IMR-90 (cell line): ENCODE measurements at regions not wholly inside any gene's neighbourhood (a gene's known extent, or its start where the extent isn't known, plus 50 kb on each side); places are given as distances from the start of the nearest gene placed in this dataset.

Experiments
- ATAC-seq: fragments of 200-7000 bp; cut with Tn5 transposase; 2 replicates; pipeline ENCODE4 v1.9.1; 2020; ENCODE audit warnings: low read depth, mild to moderate bottlenecking, moderate library complexity
- BruUV-seq: library from RNA; stranded (reverse); fragments of 400-500 nt; replicated peaks from 2 replicates; lab custom pipeline; 2021; lab: Mats Ljungman, UMichigan
- CTCF ChIA-PET: fragments of 300-600 bp; formaldehyde crosslinking; extraction: SDS; loops from one replicate; lab custom pipeline; 2021; ENCODE audit warnings: antibody characterized with exemption; lab: Yijun Ruan, JAX
- POLR2A ChIA-PET: fragments of 300-600 bp; sonication (Branson Sonifier 250); formaldehyde crosslinking; loops from one replicate; lab custom pipeline; 2022; ENCODE audit warnings: antibody characterized with exemption; ENCODE audit not compliant: unreplicated experiment; lab: Charles Lee
- DNase-seq: peaks from one replicate; pipeline ENCODE4 v3.0.0; 2013
- H2AFZ ChIP-seq: replicated peaks from 2 replicates; pipeline ENCODE3; 2013; ENCODE audit warnings: low read length, mild to moderate bottlenecking; ENCODE audit not compliant: poor library complexity
- H2AK5ac ChIP-seq: 2 replicates; pipeline ENCODE4 v1.6.1; 2013; ENCODE audit warnings: low read depth, low read length, inconsistent platforms
- H2AK9ac ChIP-seq: replicated peaks from 2 replicates; pipeline ENCODE3; 2013; ENCODE audit warnings: mild to moderate bottlenecking, low read depth, low read length, moderate library complexity; ENCODE audit not compliant: poor library complexity
- H2BK120ac ChIP-seq: 2 replicates; pipeline ENCODE4 v1.6.1; 2013; ENCODE audit warnings: low read depth, low read length, inconsistent platforms
- H2BK15ac ChIP-seq: 3 replicates; pipeline ENCODE4 v1.6.1; 2013; ENCODE audit warnings: low read depth, low read length, inconsistent platforms
- H2BK20ac ChIP-seq: 2 replicates; pipeline ENCODE4 v1.6.1; 2013; ENCODE audit warnings: low read depth, mild to moderate bottlenecking, inconsistent platforms, low read length, moderate library complexity
- H2BK5ac ChIP-seq: 2 replicates; pipeline ENCODE4 v1.6.1; 2013; ENCODE audit warnings: mild to moderate bottlenecking, low read depth, low read length, inconsistent platforms; ENCODE audit not compliant: poor library complexity, severe bottlenecking
- H3K14ac ChIP-seq: replicated peaks from 2 replicates; pipeline ENCODE4 v1.6.1; 2013; ENCODE audit warnings: low read depth, low read length, inconsistent platforms
- H3K18ac ChIP-seq: 2 replicates; pipeline ENCODE4 v1.6.1; 2013; ENCODE audit warnings: low read depth, low read length, control low read depth
- H3K23ac ChIP-seq: 2 replicates; pipeline ENCODE4 v1.6.1; 2013; ENCODE audit warnings: low read depth, low read length, inconsistent platforms
- H3K27ac ChIP-seq: 2 replicates; pipeline ENCODE4 v1.5.1; 2013; ENCODE audit warnings: mild to moderate bottlenecking, control low read depth, low read length; ENCODE audit not compliant: insufficient read depth
- H3K27me3 ChIP-seq: 2 replicates; pipeline ENCODE4 v1.6.1; 2013; ENCODE audit warnings: low read length; ENCODE audit not compliant: control insufficient read depth, insufficient read depth
- H3K36me3 ChIP-seq: 2 replicates; pipeline ENCODE4 v1.6.1; 2013; ENCODE audit warnings: low read length, mixed read lengths; ENCODE audit not compliant: control insufficient read depth, insufficient read depth
- H3K4ac ChIP-seq: 2 replicates; pipeline ENCODE4 v1.6.1; 2013; ENCODE audit warnings: low read depth, low read length, inconsistent platforms
- H3K4me1 ChIP-seq: 2 replicates; pipeline ENCODE4 v1.6.1; 2013; ENCODE audit warnings: low read length, mixed read lengths; ENCODE audit not compliant: control insufficient read depth, insufficient read depth
- H3K4me2 ChIP-seq: 2 replicates; pipeline ENCODE4 v1.6.1; 2013; ENCODE audit warnings: low read depth, mild to moderate bottlenecking, control low read depth, low read length, moderate library complexity
- H3K4me3 ChIP-seq: 2 replicates; pipeline ENCODE4 v1.5.1; 2013; ENCODE audit warnings: low read depth, mild to moderate bottlenecking, control low read depth, low read length, moderate library complexity; ENCODE audit not compliant: insufficient read depth
- H3K56ac ChIP-seq: 2 replicates; pipeline ENCODE4 v1.6.1; 2013; ENCODE audit warnings: low read length, inconsistent platforms; ENCODE audit not compliant: insufficient read depth; ENCODE audit errors: extremely low read depth
- H3K79me1 ChIP-seq, 2 experiments: 2 replicates each; pipeline ENCODE4 v1.6.1; 2013; ENCODE audit warnings: low read length in 2 of 2, inconsistent platforms in 1 of 2, low read depth in 1 of 2
- H3K9ac ChIP-seq: 2 replicates; pipeline ENCODE4 v1.6.1; 2013; ENCODE audit warnings: low read depth, low read length, control low read depth
- H3K9me1 ChIP-seq: 2 replicates; pipeline ENCODE4 v1.6.1; 2013; ENCODE audit warnings: low read length, inconsistent platforms; ENCODE audit not compliant: insufficient read depth
- H3K9me3 ChIP-seq: 2 replicates; pipeline ENCODE4 v1.6.1; 2013; ENCODE audit warnings: low read length; ENCODE audit not compliant: control insufficient read depth, insufficient read depth
- H4K20me1 ChIP-seq: 2 replicates; pipeline ENCODE4 v1.6.1; 2013; ENCODE audit warnings: low read length, inconsistent platforms; ENCODE audit not compliant: insufficient read depth
- H4K5ac ChIP-seq: 2 replicates; pipeline ENCODE4 v1.6.1; 2013; ENCODE audit warnings: mild to moderate bottlenecking, low read depth, low read length, control low read depth
- H4K8ac ChIP-seq, 2 experiments: 2 replicates each; pipeline ENCODE4 v1.6.1; 2013; ENCODE audit warnings: low read depth in 2 of 2, low read length in 2 of 2, control low read depth in 1 of 2, inconsistent platforms in 1 of 2
- H4K91ac ChIP-seq: 2 replicates; pipeline ENCODE4 v1.6.1; 2013; ENCODE audit warnings: low read depth, low read length, inconsistent platforms; ENCODE audit not compliant: insufficient read depth
- BHLHE40 ChIP-seq: fragments of 150-350 bp; IDR thresholded peaks from 2 replicates; pipeline ENCODE4 v1.6.1; 2016; ENCODE audit warnings: mild to moderate bottlenecking, low read depth, low read length
- CEBPB ChIP-seq: IDR thresholded peaks from 2 replicates; pipeline ENCODE4 v1.6.1; 2012; ENCODE audit warnings: low read depth, low read length, improper control_type of control experiment
- CHD1 ChIP-seq: IDR thresholded peaks from 2 replicates; pipeline ENCODE4 v1.6.1; 2012; ENCODE audit warnings: low read depth, low read length, improper control_type of control experiment
- FOS ChIP-seq: fragments of 150-350 bp; IDR thresholded peaks from 2 replicates; pipeline ENCODE4 v1.6.1; 2016; ENCODE audit warnings: low read depth, low read length
- MAFK ChIP-seq: IDR thresholded peaks from 2 replicates; pipeline ENCODE4 v1.6.1; 2012; ENCODE audit warnings: low read depth, low read length, improper control_type of control experiment
- MAZ ChIP-seq: IDR thresholded peaks from 2 replicates; pipeline ENCODE4 v1.6.1; 2012; ENCODE audit warnings: low read depth, mild to moderate bottlenecking, low read length, improper control_type of control experiment, moderate library complexity, borderline replicate concordance
- MXI1 ChIP-seq: IDR thresholded peaks from 2 replicates; pipeline ENCODE4 v1.6.1; 2012; ENCODE audit warnings: low read depth, mild to moderate bottlenecking, low read length, moderate library complexity, borderline replicate concordance
- NFE2L2 ChIP-seq: fragments of 150-350 bp; IDR thresholded peaks from 2 replicates; pipeline ENCODE4 v1.6.1; 2016; ENCODE audit warnings: low read depth, mild to moderate bottlenecking, low read length
- POLR2A ChIP-seq: IDR thresholded peaks from 2 replicates; pipeline ENCODE4 v1.6.1; 2012; ENCODE audit warnings: mild to moderate bottlenecking, low read depth, low read length
- RAD21 ChIP-seq: IDR thresholded peaks from 2 replicates; pipeline ENCODE4 v1.6.1; 2012; ENCODE audit warnings: low read length, improper control_type of control experiment
- RCOR1 ChIP-seq: IDR thresholded peaks from 2 replicates; pipeline ENCODE4 v1.6.1; 2012; ENCODE audit warnings: mild to moderate bottlenecking, low read length, improper control_type of control experiment; ENCODE audit not compliant: insufficient replicate concordance
- RFX5 ChIP-seq: IDR thresholded peaks from 2 replicates; pipeline ENCODE4 v1.8.0; 2012; ENCODE audit warnings: low read depth, mild to moderate bottlenecking, low read length, moderate library complexity
- SMC3 ChIP-seq: fragments of 150-350 bp; IDR thresholded peaks from 2 replicates; pipeline ENCODE4 v1.6.1; 2016; ENCODE audit warnings: low read depth, mild to moderate bottlenecking, antibody characterized with exemption, low read length, moderate library complexity
- dilution Hi-C: fragments of 300-500 bp; cut with HindIII; formaldehyde crosslinking; loops from one replicate; pipeline ENCODE4 v1.14.3; 2018; ENCODE audit warnings: low sequenced_read_pairs; ENCODE audit not compliant: unreplicated experiment
- in situ Hi-C: fragments of 300-500 bp; cut with MboI; formaldehyde crosslinking; loops from 3 replicates; pipeline ENCODE4 v1.14.3; 2019; ENCODE audit warnings: low sequenced_read_pairs, inconsistent platforms, mixed read lengths
- intact Hi-C: fragments of 100-400 bp; cut with micrococcal nuclease; formaldehyde crosslinking; loops from 2 replicates; pipeline ENCODE4 v1.10.0; 2022
- TF ChIP-seq, protein P1 (sequence below): fragments of 150-350 bp; IDR thresholded peaks from 2 replicates; pipeline ENCODE4 v1.6.1; 2016; ENCODE audit warnings: low read depth, mild to moderate bottlenecking, low read length, moderate library complexity, borderline replicate concordance
- TF ChIP-seq, protein P2 (sequence below): conservative IDR thresholded peaks from 2 replicates; pipeline ENCODE4 v1.5.1; 2012; ENCODE audit warnings: mild to moderate bottlenecking, low read depth, low read length, improper control_type of control experiment
- TF ChIP-seq, protein P3 (sequence below): fragments of 150-350 bp; IDR thresholded peaks from 2 replicates; pipeline ENCODE4 v1.6.1; 2017; ENCODE audit warnings: mild to moderate bottlenecking, antibody characterized with exemption, low read length, low read depth

DNA sequence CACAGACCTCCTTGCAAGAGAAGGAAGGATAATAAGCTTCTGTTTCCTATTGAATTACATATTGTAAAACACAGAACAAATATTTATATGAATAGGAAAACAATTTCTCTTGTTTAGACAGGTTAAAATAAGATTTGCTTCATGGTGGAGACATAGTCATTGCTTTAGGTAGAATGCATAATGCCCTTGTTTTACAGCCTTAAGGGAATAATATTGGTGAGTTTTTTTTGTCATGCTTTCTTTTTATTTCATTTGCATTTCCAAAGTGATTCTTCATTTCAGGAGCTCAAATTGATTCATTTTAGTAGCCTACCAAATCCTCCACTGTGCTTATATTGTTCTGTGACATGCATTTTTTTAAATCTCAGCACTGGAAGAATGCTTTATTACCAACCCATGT, 690.7 kb downstream of the OLFM4 start:
- Histone ChIP-seq H4K91ac (no peak overlapping the region), H4K8ac (no peak overlapping the region), H2AFZ (no peak overlapping the region), H2AK5ac (no peak overlapping the region), H2BK15ac (no peak overlapping the region), H3K36me3 (no peaks in the 10 kb centered on the region), H3K56ac (no peak overlapping the region), H3K9me3 (peaks cover 2% of the 10 kb centered on the region; the same call in 1 of the 2 replicates), H2BK5ac (no peak overlapping the region), H3K9ac (no peak overlapping the region), H3K27ac (no peak overlapping the region), H3K4ac (no peak overlapping the region), H3K4me1 (no peaks in the 10 kb centered on the region), H3K18ac (no peak overlapping the region), H4K5ac (no peak overlapping the region), H2BK20ac (no peak overlapping the region), H2AK9ac (no peak overlapping the region), H4K20me1 (no peaks in the 10 kb centered on the region), H3K4me2 (no peak overlapping the region), H3K27me3 (no peaks in the 10 kb centered on the region), H2BK120ac (no peak overlapping the region), H3K79me1 (no peaks in the 10 kb centered on the region), H3K9me1 (no peaks in the 10 kb centered on the region), H3K23ac (no peak overlapping the region), H3K4me3 (no peak overlapping the region), H3K14ac (no peak overlapping the region)
- intact Hi-C loops: no loop called here
- in situ Hi-C loops: no loop called here
- ChIA-PET POLR2A (no interaction called here), CTCF (no interaction called here)
- no TSS peak for BruUV-seq
- TF ChIP-seq BHLHE40: no peak
- no peak for TF ChIP-seq MXI1
- TF ChIP-seq RFX5: no peak
- no peak for TF ChIP-seq SMC3
- TF ChIP-seq MAZ: no peak
- TF ChIP-seq, protein P1, sequence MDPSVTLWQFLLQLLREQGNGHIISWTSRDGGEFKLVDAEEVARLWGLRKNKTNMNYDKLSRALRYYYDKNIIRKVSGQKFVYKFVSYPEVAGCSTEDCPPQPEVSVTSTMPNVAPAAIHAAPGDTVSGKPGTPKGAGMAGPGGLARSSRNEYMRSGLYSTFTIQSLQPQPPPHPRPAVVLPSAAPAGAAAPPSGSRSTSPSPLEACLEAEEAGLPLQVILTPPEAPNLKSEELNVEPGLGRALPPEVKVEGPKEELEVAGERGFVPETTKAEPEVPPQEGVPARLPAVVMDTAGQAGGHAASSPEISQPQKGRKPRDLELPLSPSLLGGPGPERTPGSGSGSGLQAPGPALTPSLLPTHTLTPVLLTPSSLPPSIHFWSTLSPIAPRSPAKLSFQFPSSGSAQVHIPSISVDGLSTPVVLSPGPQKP: no peak
- TF ChIP-seq POLR2A: no peak
- TF ChIP-seq CEBPB: no peak
- TF ChIP-seq RAD21: no peak
- TF ChIP-seq, protein P2, sequence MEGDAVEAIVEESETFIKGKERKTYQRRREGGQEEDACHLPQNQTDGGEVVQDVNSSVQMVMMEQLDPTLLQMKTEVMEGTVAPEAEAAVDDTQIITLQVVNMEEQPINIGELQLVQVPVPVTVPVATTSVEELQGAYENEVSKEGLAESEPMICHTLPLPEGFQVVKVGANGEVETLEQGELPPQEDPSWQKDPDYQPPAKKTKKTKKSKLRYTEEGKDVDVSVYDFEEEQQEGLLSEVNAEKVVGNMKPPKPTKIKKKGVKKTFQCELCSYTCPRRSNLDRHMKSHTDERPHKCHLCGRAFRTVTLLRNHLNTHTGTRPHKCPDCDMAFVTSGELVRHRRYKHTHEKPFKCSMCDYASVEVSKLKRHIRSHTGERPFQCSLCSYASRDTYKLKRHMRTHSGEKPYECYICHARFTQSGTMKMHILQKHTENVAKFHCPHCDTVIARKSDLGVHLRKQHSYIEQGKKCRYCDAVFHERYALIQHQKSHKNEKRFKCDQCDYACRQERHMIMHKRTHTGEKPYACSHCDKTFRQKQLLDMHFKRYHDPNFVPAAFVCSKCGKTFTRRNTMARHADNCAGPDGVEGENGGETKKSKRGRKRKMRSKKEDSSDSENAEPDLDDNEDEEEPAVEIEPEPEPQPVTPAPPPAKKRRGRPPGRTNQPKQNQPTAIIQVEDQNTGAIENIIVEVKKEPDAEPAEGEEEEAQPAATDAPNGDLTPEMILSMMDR: no peak
- TF ChIP-seq, protein P3, sequence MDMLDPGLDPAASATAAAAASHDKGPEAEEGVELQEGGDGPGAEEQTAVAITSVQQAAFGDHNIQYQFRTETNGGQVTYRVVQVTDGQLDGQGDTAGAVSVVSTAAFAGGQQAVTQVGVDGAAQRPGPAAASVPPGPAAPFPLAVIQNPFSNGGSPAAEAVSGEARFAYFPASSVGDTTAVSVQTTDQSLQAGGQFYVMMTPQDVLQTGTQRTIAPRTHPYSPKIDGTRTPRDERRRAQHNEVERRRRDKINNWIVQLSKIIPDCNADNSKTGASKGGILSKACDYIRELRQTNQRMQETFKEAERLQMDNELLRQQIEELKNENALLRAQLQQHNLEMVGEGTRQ: no peak
- no peak for TF ChIP-seq RCOR1
- TF ChIP-seq NFE2L2: no peak
- TF ChIP-seq MAFK: no peak
- no peak for TF ChIP-seq CHD1
- no peak for TF ChIP-seq FOS
- dilution Hi-C loops: no loop called here
- ATAC-seq (no peak), DNase-seq (no peak)
